ENCODE measurements at regions not wholly inside any gene's neighbourhood (a gene's known extent, or its start where the extent isn't known, plus 50 kb on each side); places are given as distances from the start of the nearest gene placed in this dataset.

GRCh38 chr18:61164321-61164720 lies 168.9 kb upstream of the CDH20 start:
- TF ChIP-seq CTCF (IDR thresholded peaks at IDR 0.05) (no peak), POLR2A (IDR thresholded peaks at IDR 0.05) (no peak)
